Cardiac muscle cell (in vitro differentiated cells and primary cell): ENCODE measurements at regions not wholly inside any gene's neighbourhood (a gene's known extent, or its start where the extent isn't known, plus 50 kb on each side); places are given as distances from the start of the nearest gene placed in this dataset.

ENCODE experiments used
- DNase-seq, 2 donors: peaks; one replicate each; pipeline versions ENCODE4 v3.0.0 to v3.0.0-alpha.2; 2010 to 2017; ENCODE audit warnings: low read depth in 1 of 2, low spot score in 1 of 2
- H3K27ac ChIP-seq: fragments of 200-600 bp; sonication (generic); 2 replicates; pipeline ENCODE4 v1.5.1; 2016
- H3K27me3 ChIP-seq: fragments of 200-600 bp; sonication (generic); 2 replicates; pipeline ENCODE4 v1.6.0; 2016; ENCODE audit warnings: control low read depth
- H3K36me3 ChIP-seq: fragments of 200-600 bp; sonication (generic); 2 replicates; pipeline ENCODE4 v1.5.1; 2016; ENCODE audit warnings: control low read depth
- H3K4me1 ChIP-seq: fragments of 200-600 bp; sonication (generic); 2 replicates; pipeline ENCODE4 v1.8.1; 2017; ENCODE audit warnings: low read depth, mild to moderate bottlenecking, mixed run types
- H3K4me3 ChIP-seq: fragments of 200-600 bp; sonication (generic); 2 replicates; pipeline ENCODE4 v1.5.1; 2016; ENCODE audit warnings: mild to moderate bottlenecking
- H3K9me3 ChIP-seq: fragments of 200-600 bp; sonication (generic); 2 replicates; pipeline ENCODE4 v1.5.1; 2017; ENCODE audit warnings: low read depth, mild to moderate bottlenecking, control low read depth
- TF ChIP-seq, protein P1 (sequence below): IDR thresholded peaks from 2 replicates; pipeline ENCODE4 v1.5.1; 2012; ENCODE audit warnings: low read depth, mild to moderate bottlenecking, low read length

DNA sequence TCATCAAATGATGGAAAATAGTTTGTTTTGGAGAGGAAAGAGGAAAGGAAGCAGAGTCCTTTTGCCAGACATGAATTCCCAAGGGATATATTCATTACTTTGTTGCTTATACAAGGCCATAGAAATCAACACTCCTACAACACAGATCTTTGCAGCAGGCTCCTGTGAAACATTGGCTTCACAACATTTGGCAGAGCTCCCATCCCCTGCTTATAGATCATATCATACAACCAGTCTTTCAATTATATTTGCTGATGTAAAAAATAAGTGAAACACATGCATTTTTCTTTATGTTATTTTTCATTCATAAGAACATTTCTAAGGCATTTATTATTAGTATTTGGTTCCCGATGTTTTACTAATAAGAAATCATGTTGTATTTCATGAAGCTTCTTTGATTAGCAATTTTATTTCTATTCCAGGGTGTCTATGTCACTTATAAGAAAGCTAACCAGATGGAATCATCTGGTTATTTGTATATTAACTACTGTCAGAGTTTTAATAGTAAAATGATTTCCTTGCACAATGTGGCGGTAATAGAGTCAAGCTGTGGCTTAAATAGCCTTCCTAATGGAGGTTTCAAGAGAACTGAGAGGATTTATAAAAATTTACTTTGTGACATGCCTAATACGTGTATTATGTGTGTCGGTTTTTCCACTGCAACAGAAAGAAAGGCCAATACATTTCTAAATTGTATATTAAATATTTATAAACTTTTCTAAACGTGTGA is 470.3 kb upstream of the NCAM2 start:
- H3K36me3 ChIP-seq, result no peaks in the 10 kb centered on the region
- TF ChIP-seq, protein P1, sequence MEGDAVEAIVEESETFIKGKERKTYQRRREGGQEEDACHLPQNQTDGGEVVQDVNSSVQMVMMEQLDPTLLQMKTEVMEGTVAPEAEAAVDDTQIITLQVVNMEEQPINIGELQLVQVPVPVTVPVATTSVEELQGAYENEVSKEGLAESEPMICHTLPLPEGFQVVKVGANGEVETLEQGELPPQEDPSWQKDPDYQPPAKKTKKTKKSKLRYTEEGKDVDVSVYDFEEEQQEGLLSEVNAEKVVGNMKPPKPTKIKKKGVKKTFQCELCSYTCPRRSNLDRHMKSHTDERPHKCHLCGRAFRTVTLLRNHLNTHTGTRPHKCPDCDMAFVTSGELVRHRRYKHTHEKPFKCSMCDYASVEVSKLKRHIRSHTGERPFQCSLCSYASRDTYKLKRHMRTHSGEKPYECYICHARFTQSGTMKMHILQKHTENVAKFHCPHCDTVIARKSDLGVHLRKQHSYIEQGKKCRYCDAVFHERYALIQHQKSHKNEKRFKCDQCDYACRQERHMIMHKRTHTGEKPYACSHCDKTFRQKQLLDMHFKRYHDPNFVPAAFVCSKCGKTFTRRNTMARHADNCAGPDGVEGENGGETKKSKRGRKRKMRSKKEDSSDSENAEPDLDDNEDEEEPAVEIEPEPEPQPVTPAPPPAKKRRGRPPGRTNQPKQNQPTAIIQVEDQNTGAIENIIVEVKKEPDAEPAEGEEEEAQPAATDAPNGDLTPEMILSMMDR, result no peak
- H3K9me3 ChIP-seq, result no peaks in the 10 kb centered on the region
- H3K4me1 ChIP-seq, result no peaks in the 10 kb centered on the region
- no peak for DNase-seq
- no peaks in the 10 kb centered on the region for H3K27me3 ChIP-seq
- H3K4me3 ChIP-seq, result no peak overlapping the region
- H3K27ac ChIP-seq, result no peak overlapping the region

DNA sequence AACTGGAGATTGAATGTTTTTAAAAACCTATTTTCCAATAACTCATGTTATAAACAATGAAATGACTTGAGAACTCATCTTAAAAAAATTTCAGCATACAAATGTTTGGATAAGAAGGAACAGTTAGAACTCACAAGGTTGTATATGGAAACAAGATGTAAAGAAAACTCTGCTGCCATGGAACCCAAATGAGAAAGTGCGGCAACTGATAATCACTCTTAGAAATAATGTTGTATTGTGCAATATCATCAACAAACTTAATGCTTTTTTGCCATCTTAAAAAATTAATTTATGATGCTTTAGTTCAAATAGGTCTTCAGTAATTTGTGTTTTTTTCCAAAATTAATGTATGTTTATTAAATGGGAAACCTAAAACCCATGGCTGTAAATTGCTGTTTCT is 461.1 kb upstream of the NCAM2 start:
- Histone ChIP-seq H3K4me3 (no peak overlapping the region), H3K36me3 (no peaks in the 10 kb centered on the region), H3K9me3 (no peaks in the 10 kb centered on the region), H3K27me3 (no peaks in the 10 kb centered on the region), H3K4me1 (no peaks in the 10 kb centered on the region), H3K27ac (no peak overlapping the region)
- TF ChIP-seq, protein P1, result no peak
- DNase-seq, result no peak

DNA sequence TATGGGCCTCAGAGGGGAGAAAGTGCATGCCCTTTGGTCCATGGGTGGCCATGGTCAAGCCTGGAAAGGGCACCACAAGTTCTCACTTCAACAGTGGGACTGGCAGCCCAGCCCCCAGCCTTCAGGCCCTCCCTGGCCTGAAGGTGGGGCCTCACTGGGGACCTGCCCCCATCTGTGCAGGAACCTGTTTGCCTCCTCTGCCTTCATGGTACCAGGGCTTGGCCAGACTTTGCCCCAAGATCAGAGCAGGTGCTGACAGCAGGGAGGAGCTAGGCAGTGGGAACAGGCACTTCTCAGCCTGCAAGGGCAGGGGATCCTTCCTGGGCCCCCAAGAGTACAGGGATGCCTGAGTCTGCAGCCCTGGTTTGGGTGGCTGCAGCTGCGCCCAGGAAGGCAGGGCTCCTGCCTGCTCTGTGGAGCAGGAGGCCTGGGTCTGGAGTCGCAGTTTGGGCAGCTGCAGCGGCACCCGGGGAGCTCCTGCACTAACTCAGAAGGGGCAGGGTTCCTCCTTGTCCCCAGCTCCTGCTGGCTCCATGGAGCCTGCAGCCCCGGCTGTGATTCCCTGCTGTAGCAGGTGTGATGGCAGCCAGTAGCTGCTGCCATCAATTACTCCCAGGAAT is 460.1 kb upstream of the NCAM2 start:
- H3K27me3 ChIP-seq, result no peaks in the 10 kb centered on the region
- DNase-seq, result no peak
- no peaks in the 10 kb centered on the region for H3K36me3 ChIP-seq
- TF ChIP-seq, protein P1, result no peak
- no peaks in the 10 kb centered on the region for H3K9me3 ChIP-seq
- no peaks in the 10 kb centered on the region for H3K4me1 ChIP-seq
- H3K4me3 ChIP-seq, result no peak overlapping the region
- H3K27ac ChIP-seq, result no peak overlapping the region

DNA sequence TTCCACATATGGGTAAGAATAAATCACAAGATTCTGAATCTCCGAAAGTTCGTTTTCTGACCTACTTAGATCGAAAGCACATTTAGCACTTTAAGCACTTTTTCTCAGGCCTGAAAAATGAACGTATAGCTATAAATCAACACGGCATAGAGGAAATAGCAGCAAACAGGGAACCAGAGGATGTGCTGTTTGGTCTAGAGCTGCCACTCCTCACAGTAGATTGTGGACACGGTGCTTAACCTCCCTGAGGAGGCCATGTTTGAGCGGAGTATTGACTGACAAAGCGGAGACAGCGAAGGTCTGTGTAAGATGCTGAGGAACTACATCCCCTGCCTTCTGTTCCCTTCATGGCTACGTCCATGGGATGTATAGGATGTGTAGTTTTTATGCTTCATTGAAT is 452.8 kb upstream of the NCAM2 start:
- Histone ChIP-seq H3K27ac (no peak overlapping the region), H3K27me3 (no peaks in the 10 kb centered on the region), H3K9me3 (no peaks in the 10 kb centered on the region), H3K4me3 (no peak overlapping the region), H3K36me3 (no peaks in the 10 kb centered on the region), H3K4me1 (no peaks in the 10 kb centered on the region)
- no peak for DNase-seq
- TF ChIP-seq, protein P1, result no peak

DNA sequence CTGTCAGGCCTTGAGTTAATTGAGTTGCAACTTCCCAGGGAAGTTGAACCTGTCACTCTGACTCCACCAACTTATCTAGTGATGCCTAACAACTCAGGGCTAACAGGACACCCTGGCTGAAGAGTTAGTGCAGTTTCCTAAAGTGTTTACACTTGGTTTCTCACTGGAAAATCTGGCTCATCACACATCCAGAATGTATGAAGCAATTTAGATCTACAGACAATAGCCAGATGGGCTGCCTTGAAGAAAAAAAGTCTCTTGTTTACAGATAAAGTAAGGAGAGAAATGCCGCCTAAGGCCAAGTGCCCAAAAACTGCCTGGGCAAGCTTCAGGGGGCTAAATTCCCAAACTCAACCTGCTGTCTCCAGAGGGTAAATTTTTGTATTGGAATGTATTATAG is 446.3 kb upstream of the NCAM2 start:
- DNase-seq, result no peak
- TF ChIP-seq, protein P1, result no peak
- no peak overlapping the region for H3K27ac ChIP-seq
- H3K9me3 ChIP-seq, result no peaks in the 10 kb centered on the region
- no peaks in the 10 kb centered on the region for H3K27me3 ChIP-seq
- no peaks in the 10 kb centered on the region for H3K36me3 ChIP-seq
- no peak overlapping the region for H3K4me3 ChIP-seq
- H3K4me1 ChIP-seq, result no peaks in the 10 kb centered on the region
